Endothelial cell of umbilical vein (primary cell): ENCODE measurements at regions not wholly inside any gene's neighbourhood (a gene's known extent, or its start where the extent isn't known, plus 50 kb on each side); places are given as distances from the start of the nearest gene placed in this dataset.

Source experiments
- BruUV-seq: library from RNA; stranded (reverse); fragments of 400-500 nt; replicated peaks from 2 replicates; lab custom pipeline; 2021; lab: Mats Ljungman, UMichigan
- CTCF ChIA-PET: fragments of 300-600, 350-600 bp; sonication (Branson Sonifier 250); formaldehyde crosslinking; loops from one replicate; lab custom pipeline; 2021; ENCODE audit warnings: antibody characterized with exemption, inconsistent platforms; lab: Charles Lee
- POLR2A ChIA-PET: fragments of 300-600, 350-600 bp; sonication (Branson Sonifier 250); formaldehyde crosslinking; loops from one replicate; lab custom pipeline; 2021; ENCODE audit warnings: antibody characterized with exemption, inconsistent platforms; lab: Charles Lee
- DNase-seq: peaks from one replicate; pipeline ENCODE4 v3.0.0-alpha.2; 2011; ENCODE audit warnings: low read depth, low spot score
- FAIRE-seq: peaks from 2 replicates; lab custom pipeline; 2011; peaks lifted over from hg19 to GRCh38; lab: Jason Lieb, UNC
- H2AFZ ChIP-seq: 2 replicates; pipeline ENCODE4 v1.6.0; 2012; ENCODE audit warnings: low read depth, low read length, control low read depth, inconsistent platforms
- H3K27ac ChIP-seq: 2 replicates; pipeline ENCODE4 v1.5.1; 2011; ENCODE audit warnings: low read depth, mild to moderate bottlenecking, control low read depth, low read length, moderate library complexity; ENCODE audit not compliant: insufficient read depth
- H3K27me3 ChIP-seq, 2 experiments: 2 replicates each; pipeline versions ENCODE4 v1.6.0 to v1.6.1; 2011; ENCODE audit warnings: low read length in 2 of 2, mixed read lengths in 1 of 2; ENCODE audit not compliant: control insufficient read depth in 2 of 2, insufficient read depth in 2 of 2
- H3K36me3 ChIP-seq, 2 experiments: 2 replicates in 1 of 2; 3 replicates in 1 of 2; pipeline ENCODE4 v1.5.1; 2011; ENCODE audit warnings: low read length in 2 of 2, mild to moderate bottlenecking in 1 of 2, moderate library complexity in 1 of 2; ENCODE audit not compliant: control insufficient read depth in 2 of 2, insufficient read depth in 2 of 2; ENCODE audit errors: extremely low read depth in 1 of 2
- H3K4me1 ChIP-seq: 3 replicates; pipeline ENCODE4 v1.5.1; 2011; ENCODE audit warnings: mild to moderate bottlenecking, low read length; ENCODE audit not compliant: control insufficient read depth, insufficient read depth; ENCODE audit errors: extremely low read depth
- H3K4me2 ChIP-seq: 2 replicates; pipeline ENCODE4 v1.6.1; 2011; ENCODE audit warnings: low read length, control low read depth, mixed read lengths; ENCODE audit not compliant: insufficient read depth
- H3K4me3 ChIP-seq, 3 experiments: fragments of 200-600 bp in 1 of 3; sonication (generic), shearing (Covaris generic) in 1 of 3; replicated peaks in 1 of 3; 2 replicates each; pipeline ENCODE4 v1.5.1; 2011 to 2016; ENCODE audit warnings: control low read depth in 3 of 3, low read length in 3 of 3, mild to moderate bottlenecking in 2 of 3, inconsistent platforms in 1 of 3, low read depth in 1 of 3, moderate library complexity in 1 of 3; ENCODE audit not compliant: insufficient read depth in 1 of 3
- H3K79me2 ChIP-seq: 2 replicates; pipeline ENCODE4 v1.6.0; 2012; ENCODE audit warnings: low read length, inconsistent platforms; ENCODE audit not compliant: control insufficient read depth, insufficient read depth
- H3K9ac ChIP-seq: replicated peaks from 2 replicates; pipeline ENCODE3; 2011; ENCODE audit warnings: low read length, control low read depth; ENCODE audit not compliant: insufficient read depth; ENCODE audit errors: extremely low read depth
- H3K9me1 ChIP-seq: replicated peaks from 3 replicates; pipeline ENCODE4 v1.6.0; 2011; ENCODE audit warnings: mild to moderate bottlenecking, low read length; ENCODE audit not compliant: control insufficient read depth, insufficient read depth; ENCODE audit errors: extremely low read depth
- H3K9me3 ChIP-seq: replicated peaks from 2 replicates; pipeline ENCODE4 v1.5.1; 2012; ENCODE audit warnings: low read length, inconsistent platforms; ENCODE audit not compliant: control insufficient read depth, insufficient read depth
- H4K20me1 ChIP-seq: replicated peaks from 2 replicates; pipeline ENCODE3; 2011; ENCODE audit warnings: mild to moderate bottlenecking, low read length; ENCODE audit not compliant: control insufficient read depth, insufficient read depth; ENCODE audit errors: extremely low read depth
- CTCF ChIP-seq, 2 donors: IDR thresholded peaks; 1 replicate in 1 of 2; 2 replicates in 1 of 2; pipeline ENCODE4 v1.5.1; 2011; ENCODE audit warnings: low read length in 2 of 2, mild to moderate bottlenecking in 2 of 2, moderate library complexity in 2 of 2, control low read depth in 1 of 2, inconsistent platforms in 1 of 2, low read depth in 1 of 2; ENCODE audit not compliant: insufficient read depth in 1 of 2; ENCODE audit errors: extremely low read depth in 1 of 2
- EZH2 ChIP-seq: IDR thresholded peaks from 2 replicates; pipeline ENCODE4 v1.6.1; 2012; ENCODE audit warnings: borderline replicate concordance, low read depth, mild to moderate bottlenecking, moderate library complexity, low read length, inconsistent platforms; ENCODE audit not compliant: severe bottlenecking
- FOS ChIP-seq: IDR thresholded peaks from 2 replicates; pipeline ENCODE4 v1.6.1; 2011; ENCODE audit warnings: mild to moderate bottlenecking, low read length, moderate library complexity, borderline replicate concordance; ENCODE audit not compliant: insufficient read depth
- GATA2 ChIP-seq: IDR thresholded peaks from 2 replicates; pipeline ENCODE4 v1.7.0; 2011; ENCODE audit warnings: low read depth, mild to moderate bottlenecking, moderate library complexity, mixed read lengths, low read length; ENCODE audit not compliant: insufficient read length, insufficient read depth
- JUN ChIP-seq: IDR thresholded peaks from 2 replicates; pipeline ENCODE4 v1.6.1; 2011; ENCODE audit warnings: borderline replicate concordance, low read depth; ENCODE audit not compliant: insufficient read length, insufficient read depth
- MAX ChIP-seq: IDR thresholded peaks from 2 replicates; pipeline ENCODE4 v1.6.1; 2011; ENCODE audit not compliant: insufficient read depth, insufficient read length
- MYC ChIP-seq: IDR thresholded peaks from one replicate; pipeline ENCODE4 v1.6.1; 2011; ENCODE audit warnings: mild to moderate bottlenecking, low read depth, low read length
- POLR2A ChIP-seq: IDR thresholded peaks from 2 replicates; pipeline ENCODE4 v1.6.1; 2012; ENCODE audit warnings: low read depth, mild to moderate bottlenecking, control low read depth, low read length
- POLR2AphosphoS5 ChIP-seq: IDR thresholded peaks from 2 replicates; pipeline ENCODE4 v1.6.1; 2012; ENCODE audit warnings: low read depth, mild to moderate bottlenecking, control low read depth, low read length, moderate library complexity; ENCODE audit not compliant: insufficient read depth
- dilution Hi-C: fragments of 300-500 bp; cut with MboI; formaldehyde crosslinking; loops from one replicate; pipeline ENCODE4 v1.15.0; 2019; ENCODE audit warnings: low sequenced_read_pairs; ENCODE audit not compliant: extremely low pct_ligation_motif_present
- intact Hi-C: fragments of 100-400 bp; cut with micrococcal nuclease; formaldehyde crosslinking; loops from one replicate; pipeline ENCODE4 v1.10.0; 2022

GRCh38 chr3:117518364-117518763 is 808.8 kb downstream of the TUSC7 start:
- H4K20me1 ChIP-seq = no peaks in the 10 kb centered on the region
- no peak overlapping the region for H2AFZ ChIP-seq
- dilution Hi-C loops = no loop called here
- H3K9me1 ChIP-seq = no peaks in the 10 kb centered on the region
- ChIA-PET CTCF (interaction anchor here (1.3 to 1.9 kb wide), 3 partner anchors 7 to 748 kb away, joined by 3 to 7 read pairs (median 3); no protein-coding TSS in a partner anchor), POLR2A (no interaction called here)
- DNase-seq (no peak), FAIRE-seq (no peak)
- H3K36me3 ChIP-seq = no peaks in the 10 kb centered on the region
- no TSS peak for BruUV-seq
- no peak overlapping the region for H3K4me3 ChIP-seq
- H3K79me2 ChIP-seq = no peaks in the 10 kb centered on the region
- no peaks in the 10 kb centered on the region for H3K4me1 ChIP-seq
- H3K4me2 ChIP-seq = no peak overlapping the region
- no peak overlapping the region for H3K9ac ChIP-seq
- no peak overlapping the region for H3K27ac ChIP-seq
- intact Hi-C loops = no loop called here
- no peak for TF ChIP-seq FOS
- TF ChIP-seq POLR2A = no peak
- TF ChIP-seq MAX = no peak
- TF ChIP-seq CTCF (IDR thresholded peaks at IDR 0.05; ENCODE audit: extremely low read depth in 1 of 2, insufficient read depth in 1 of 2, low read depth in 1 of 2, low read length in 2 of 2) = no peak
- TF ChIP-seq JUN = no peak
- no peak for TF ChIP-seq GATA2
- TF ChIP-seq EZH2 = no peak
- TF ChIP-seq MYC = no peak
- TF ChIP-seq POLR2AphosphoS5 = no peak
- no peaks in the 10 kb centered on the region for H3K9me3 ChIP-seq
- H3K27me3 ChIP-seq = no peaks in the 10 kb centered on the region
